ENCODE measurements at regions not wholly inside any gene's neighbourhood (a gene's known extent, or its start where the extent isn't known, plus 50 kb on each side); places are given as distances from the start of the nearest gene placed in this dataset.

- Histone ChIP-seq H3K36me3 (ENCODE audit: control insufficient read depth, insufficient read depth, low read length) (no peaks in the 10 kb centered on the region), H3K4me1 (ENCODE audit: control insufficient read depth, insufficient read depth, low read length, poor library complexity, severe bottlenecking) (no peaks in the 10 kb centered on the region), H3K4me3 (ENCODE audit: extremely low read depth, insufficient read depth, low read length, poor library complexity, severe bottlenecking) (no peak overlapping the region), H3K9me3 (ENCODE audit: control insufficient read depth, low read length) (no peaks in the 10 kb centered on the region), H3K27ac (ENCODE audit: low read depth, low read length, severe bottlenecking) (no peak overlapping the region)
- WGBS, 2 experiments (ENCODE audit: insufficient coverage in 2 of 2): 100% methylated on average over 2 of the region's 2 CpGs; no CpG with 5 or more reads in 1 of the 2 experiments
These were observed 694.1 kb downstream of the ARHGAP15 start for GRCh38 chr2:143823296-143823695.

- Histone ChIP-seq H3K4me1 (ENCODE audit: control insufficient read depth, insufficient read depth, low read length, poor library complexity, severe bottlenecking) (no peaks in the 10 kb centered on the region), H3K4me3 (ENCODE audit: extremely low read depth, insufficient read depth, low read length, poor library complexity, severe bottlenecking) (no peak overlapping the region), H3K27ac (ENCODE audit: low read depth, low read length, severe bottlenecking) (no peak overlapping the region), H3K36me3 (ENCODE audit: control insufficient read depth, insufficient read depth, low read length) (no peaks in the 10 kb centered on the region), H3K9me3 (ENCODE audit: control insufficient read depth, low read length) (no peaks in the 10 kb centered on the region)
- WGBS, 2 experiments (ENCODE audit: insufficient coverage in 2 of 2): 97 to 100% methylated on average over 5 to 6 of the region's 8 CpGs
These were observed 693.5 kb downstream of the ARHGAP15 start for GRCh38 chr2:143822736-143823135.

GRCh38 chr2:143819764-143820163 is 690.5 kb downstream of the ARHGAP15 start:
- Histone ChIP-seq H3K27ac (ENCODE audit: low read depth, low read length, severe bottlenecking) (no peak overlapping the region), H3K4me1 (ENCODE audit: control insufficient read depth, insufficient read depth, low read length, poor library complexity, severe bottlenecking) (no peaks in the 10 kb centered on the region), H3K9me3 (ENCODE audit: control insufficient read depth, low read length) (no peaks in the 10 kb centered on the region), H3K4me3 (ENCODE audit: extremely low read depth, insufficient read depth, low read length, poor library complexity, severe bottlenecking) (no peak overlapping the region), H3K36me3 (ENCODE audit: control insufficient read depth, insufficient read depth, low read length) (no peaks in the 10 kb centered on the region)
- 93 to 98% methylated on average over 4 to 6 of the region's 7 CpGs for WGBS, 2 experiments (ENCODE audit: insufficient coverage in 2 of 2)

DNA sequence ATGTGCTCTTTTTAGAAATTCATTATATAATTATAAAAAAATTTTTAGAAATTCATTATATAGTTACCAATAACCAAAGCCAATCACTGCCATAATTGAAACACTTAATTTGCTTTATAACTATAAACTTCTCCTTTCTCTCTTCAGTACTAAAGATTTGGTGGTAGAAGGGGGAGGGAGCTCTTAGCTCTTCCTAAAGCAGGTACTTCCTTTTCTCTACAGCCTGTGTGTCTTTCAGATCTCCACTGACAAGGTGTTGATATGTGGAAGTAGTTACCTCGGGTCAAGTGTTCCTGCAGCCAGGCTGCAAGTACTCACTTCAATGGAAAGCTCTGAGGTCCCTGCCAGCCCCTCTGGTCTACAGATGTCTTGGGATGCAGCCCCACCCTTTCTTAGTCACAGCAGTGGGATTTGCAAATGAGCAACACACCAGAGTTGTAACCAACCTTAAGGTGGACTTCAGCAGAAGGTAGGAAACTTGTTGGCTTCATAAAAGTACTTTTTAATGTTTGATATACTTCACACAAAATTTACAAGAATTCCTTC is 690.0 kb downstream of the ARHGAP15 start:
- no peaks in the 10 kb centered on the region for H3K36me3 ChIP-seq (ENCODE audit: control insufficient read depth, insufficient read depth, low read length)
- H3K4me3 ChIP-seq (ENCODE audit: extremely low read depth, insufficient read depth, low read length, poor library complexity, severe bottlenecking): no peak overlapping the region
- WGBS, 2 experiments (ENCODE audit: insufficient coverage in 2 of 2): 60% methylated on average over 1 of the region's 1 CpG; no CpG with 5 or more reads in 1 of the 2 experiments
- H3K27ac ChIP-seq (ENCODE audit: low read depth, low read length, severe bottlenecking): no peak overlapping the region
- no peaks in the 10 kb centered on the region for H3K4me1 ChIP-seq (ENCODE audit: control insufficient read depth, insufficient read depth, low read length, poor library complexity, severe bottlenecking)
- no peaks in the 10 kb centered on the region for H3K9me3 ChIP-seq (ENCODE audit: control insufficient read depth, low read length)
